Fibroblast of skin of left quadriceps (primary cell): ENCODE measurements at regions not wholly inside any gene's neighbourhood (a gene's known extent, or its start where the extent isn't known, plus 50 kb on each side); places are given as distances from the start of the nearest gene placed in this dataset.

Experiments used
- DNase-seq, 2 experiments: peaks; one replicate each; pipeline ENCODE4 v3.0.0-alpha.2; 2013; ENCODE audit warnings: low read depth in 2 of 2

DNA sequence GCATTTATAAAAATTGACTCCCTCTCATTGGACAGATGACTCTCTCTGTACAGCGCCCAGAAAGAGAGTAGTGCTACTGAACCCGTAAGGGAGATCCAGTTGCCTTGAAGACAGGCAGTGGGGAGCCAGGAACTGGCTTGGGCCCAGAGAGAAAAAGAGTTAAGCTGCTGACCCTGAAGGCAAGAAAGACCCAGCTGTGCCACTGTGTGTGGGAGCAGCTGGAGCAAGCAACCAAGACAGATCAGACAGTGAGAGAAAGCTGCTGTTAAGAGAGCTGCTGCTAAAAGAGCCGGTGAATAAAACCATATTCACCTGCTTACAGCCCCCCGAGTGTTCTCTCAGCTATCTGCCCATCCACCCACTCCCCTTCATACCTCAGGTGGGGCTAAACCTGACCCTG is 149.7 kb upstream of the ADAMTS16 start:
- no peak for DNase-seq

DNA sequence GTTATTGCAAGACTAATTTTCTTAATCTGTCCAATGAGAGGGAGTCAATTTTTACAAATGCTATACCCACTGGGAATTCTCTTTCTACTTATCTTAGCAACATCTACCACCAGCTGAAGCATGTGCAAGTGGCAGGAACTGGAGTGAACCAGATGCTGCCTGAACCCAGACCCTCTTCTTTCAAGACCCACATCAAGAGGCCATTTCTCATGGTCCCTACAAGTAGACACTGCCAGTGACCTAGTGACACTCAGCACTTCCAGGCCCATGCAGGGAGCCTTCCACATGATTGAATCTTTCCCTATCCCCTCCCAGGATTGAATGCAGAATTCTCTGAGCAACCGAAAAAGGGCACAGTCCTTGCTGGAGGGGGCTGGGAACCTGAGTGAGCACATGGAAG is 148.2 kb upstream of the ADAMTS16 start:
- no peak for DNase-seq

DNA sequence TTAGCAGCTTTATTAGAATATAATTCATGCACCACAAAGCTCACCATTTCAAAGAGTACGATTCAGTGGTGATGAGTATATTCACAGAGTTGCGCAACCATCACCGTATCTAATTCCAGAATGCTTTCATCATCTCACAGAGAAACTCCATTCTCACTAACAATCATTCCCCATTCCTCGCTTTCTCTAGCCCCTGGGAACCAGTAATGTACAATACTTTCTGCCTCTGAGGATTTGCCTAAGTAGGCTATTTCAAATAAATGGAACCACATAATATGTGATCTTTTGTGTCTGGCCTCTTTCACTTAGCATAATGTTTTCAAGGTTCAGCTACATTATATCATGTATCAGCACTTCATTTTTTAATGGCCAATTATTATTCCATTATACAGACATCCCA is 145.1 kb upstream of the ADAMTS16 start:
- peak; percentile 43 to 44 for DNase-seq

GRCh38 chr5:5005353-5005752 is 134.8 kb upstream of the ADAMTS16 start:
- DNase-seq, result no peak

GRCh38 chr5:5006548-5006947 is 133.6 kb upstream of the ADAMTS16 start:
- no peak for DNase-seq

DNA sequence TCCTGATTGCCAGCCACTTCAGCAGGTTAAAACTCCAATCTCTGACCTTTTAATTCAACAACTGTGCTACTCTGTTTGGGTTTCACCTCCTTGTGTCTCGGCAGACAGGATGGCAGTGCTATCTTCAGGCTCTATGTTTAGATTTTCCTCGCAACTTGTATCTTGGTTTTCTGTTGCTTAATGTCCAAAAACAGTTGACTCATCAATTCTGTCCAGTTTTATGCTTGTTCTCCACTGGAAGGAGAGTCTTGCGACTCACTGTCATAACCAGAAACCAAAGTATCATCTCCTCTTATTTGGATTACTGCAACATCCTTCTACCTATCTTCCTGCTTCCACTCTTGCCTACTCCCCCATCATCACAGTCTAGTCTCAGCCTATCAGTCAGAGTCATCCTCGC is 130.9 kb upstream of the ADAMTS16 start:
- DNase-seq, result no peak

GRCh38 chr5:5011151-5011550 is 129.0 kb upstream of the ADAMTS16 start:
- DNase-seq, result no peak

- DNase-seq, result no peak
These were observed 125.4 kb upstream of the ADAMTS16 start for GRCh38 chr5:5014586-5015235.

DNA sequence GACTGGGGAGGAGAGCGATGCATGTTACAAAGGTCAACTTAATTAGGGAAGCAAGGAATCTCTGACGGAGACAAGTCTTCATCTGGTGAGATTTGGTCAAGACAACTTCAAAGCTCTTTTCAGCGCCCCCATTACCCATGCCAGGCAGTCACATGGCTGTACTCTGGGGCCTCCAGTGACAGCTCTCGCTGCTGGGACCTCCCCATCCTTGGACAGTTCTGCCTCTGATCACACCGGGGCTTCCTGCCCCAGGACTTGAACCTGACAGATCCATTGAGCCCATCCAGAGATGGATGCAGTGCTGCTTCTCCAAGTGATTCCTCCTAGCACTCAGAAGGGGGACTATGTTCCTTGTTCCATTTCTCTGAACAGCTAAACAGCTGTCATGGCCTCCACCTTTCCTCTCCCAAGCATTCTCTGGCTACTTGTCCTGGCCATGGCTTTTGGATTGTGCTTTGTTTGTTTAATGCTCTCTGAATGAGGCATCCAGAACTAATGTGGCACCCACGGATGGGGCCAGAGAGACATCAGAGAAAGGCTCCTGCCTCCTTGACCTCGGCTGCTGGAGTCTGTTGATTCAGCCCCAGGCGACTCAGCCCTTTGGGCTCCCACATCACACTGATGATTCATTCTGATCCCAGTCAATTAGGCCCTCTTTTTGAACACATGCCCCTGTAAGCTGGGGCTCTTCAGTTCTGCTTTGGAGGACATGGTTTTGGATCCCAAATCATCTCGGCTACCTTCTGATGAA is 122.1 kb upstream of the ADAMTS16 start:
- DNase-seq, result no peak

GRCh38 chr5:5018578-5018970 is 121.6 kb upstream of the ADAMTS16 start:
- no peak for DNase-seq

- no peak for DNase-seq
These were observed 118.7 kb upstream of the ADAMTS16 start for GRCh38 chr5:5021436-5021835.

GRCh38 chr5:5025098-5025773 is 114.9 kb upstream of the ADAMTS16 start:
- DNase-seq, result no peak

DNA sequence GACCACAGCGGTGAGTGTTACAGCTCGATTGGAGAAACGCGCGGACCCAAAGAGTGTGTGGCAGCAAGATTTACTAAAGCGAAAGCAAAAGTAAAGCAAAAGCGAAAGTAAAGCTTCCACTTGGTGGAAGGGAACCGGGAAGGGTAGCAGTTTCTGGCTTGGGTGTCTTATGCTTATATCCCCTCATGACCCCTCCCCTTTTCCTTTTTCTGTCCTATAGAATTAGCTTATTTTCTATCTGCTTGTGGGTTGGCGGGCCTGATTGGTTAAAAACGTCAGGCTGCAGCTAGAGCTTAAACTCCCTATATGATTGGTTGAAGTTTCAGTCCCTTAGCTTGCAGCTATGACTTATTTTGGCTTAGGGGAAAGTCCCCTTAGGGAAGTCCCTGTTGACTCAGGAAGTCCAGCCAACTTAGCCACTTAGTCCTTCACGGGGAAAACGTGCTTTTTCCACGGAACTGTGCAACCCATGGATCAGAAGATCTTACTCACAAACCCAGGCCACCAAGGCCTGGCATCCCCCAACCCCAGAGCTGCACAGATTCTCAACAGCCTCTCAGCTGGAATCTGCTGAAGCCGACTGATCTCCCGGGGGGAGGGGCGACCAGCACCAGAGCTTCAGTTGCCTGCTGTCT is 114.2 kb upstream of the ADAMTS16 start:
- DNase-seq, result no peak

DNA sequence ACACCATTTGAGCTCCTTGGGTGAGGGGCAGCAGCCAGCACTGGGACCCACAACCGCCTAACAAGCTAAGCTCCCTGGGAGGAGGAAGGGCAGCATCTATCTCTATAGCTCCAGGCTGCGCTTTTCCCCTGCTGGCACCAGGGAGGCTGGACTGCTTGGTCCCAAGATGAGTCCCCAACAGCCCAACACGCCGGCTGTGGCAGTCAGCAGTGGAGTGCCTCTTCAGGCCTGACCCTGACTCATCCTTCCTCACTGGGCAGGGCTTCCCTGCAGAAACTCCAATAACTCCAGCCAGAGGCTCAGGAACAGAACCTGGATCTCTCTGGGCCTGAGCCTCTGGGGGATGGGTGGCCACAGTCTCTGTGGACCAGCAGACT is 113.7 kb upstream of the ADAMTS16 start:
- DNase-seq, result no peak

DNA sequence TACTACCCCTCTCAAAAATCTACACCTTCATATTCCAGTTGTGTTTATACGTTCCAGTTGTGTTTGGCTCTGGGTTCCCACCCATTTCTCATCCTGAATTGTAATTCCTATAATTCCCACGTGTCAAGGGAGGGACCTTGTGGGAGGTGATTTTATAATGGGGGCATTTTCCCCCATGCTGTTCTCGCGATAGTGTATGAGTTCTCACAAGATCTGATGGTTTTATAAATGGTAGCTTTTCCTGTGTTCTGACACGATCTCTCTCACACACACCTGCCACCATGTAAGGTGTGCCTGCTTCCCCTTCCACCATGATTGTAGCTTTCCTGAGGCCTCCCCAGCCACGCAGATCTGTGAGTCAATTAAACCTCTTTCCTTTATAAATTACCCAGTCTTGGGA is 108.5 kb upstream of the ADAMTS16 start:
- DNase-seq, result no peak

DNA sequence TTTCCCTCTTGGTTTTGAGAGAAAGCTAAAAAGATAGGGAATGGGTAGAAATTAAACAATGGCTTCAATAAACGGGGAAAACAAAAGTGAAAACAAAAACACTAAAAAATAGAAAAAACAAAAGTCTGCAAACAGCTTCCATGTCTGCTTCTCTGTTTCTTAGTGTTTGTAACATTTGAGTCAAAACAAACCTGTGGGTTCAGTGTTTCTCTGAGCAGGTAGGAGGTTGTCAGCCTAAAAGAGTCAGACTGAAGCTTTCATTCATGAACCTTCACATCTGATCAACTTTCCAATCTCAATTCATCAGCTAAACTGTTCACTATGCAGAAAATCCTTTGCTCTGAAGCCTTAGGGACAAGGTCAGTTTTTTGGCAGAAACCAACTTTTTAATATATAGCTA is 102.5 kb upstream of the ADAMTS16 start:
- no peak for DNase-seq

GRCh38 chr5:5039918-5040317 is 100.2 kb upstream of the ADAMTS16 start:
- no peak for DNase-seq

- DNase-seq, result no peak
These were observed 99.4 kb upstream of the ADAMTS16 start for GRCh38 chr5:5040712-5041111.

GRCh38 chr5:5042806-5043205 is 97.3 kb upstream of the ADAMTS16 start:
- DNase-seq, result no peak

DNA sequence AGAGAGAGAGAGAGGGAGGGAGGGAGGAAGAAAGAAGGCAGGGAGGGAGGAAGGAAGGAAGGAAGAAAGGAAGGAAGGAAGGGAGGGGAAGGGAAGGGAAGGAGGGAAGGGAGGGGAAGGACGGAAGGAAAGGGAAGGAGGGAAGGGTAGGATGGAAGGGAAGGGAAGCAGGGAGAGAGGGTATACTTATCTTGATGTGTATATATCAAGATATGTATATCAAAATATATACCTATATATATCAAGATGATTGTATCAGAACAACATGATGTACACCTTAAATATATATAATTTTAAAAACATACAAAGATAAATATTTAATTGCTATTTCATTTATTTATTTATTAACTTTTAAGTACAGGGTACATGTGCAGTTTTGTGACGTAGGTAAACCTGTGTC is 96.8 kb upstream of the ADAMTS16 start:
- no peak for DNase-seq

GRCh38 chr5:5044247-5044840 is 95.8 kb upstream of the ADAMTS16 start:
- DNase-seq, result no peak
